ENCODE measurements at regions not wholly inside any gene's neighbourhood (a gene's known extent, or its start where the extent isn't known, plus 50 kb on each side); places are given as distances from the start of the nearest gene placed in this dataset.

GRCh38 chr7:67766906-67767410 is 770.3 kb downstream of the TYW1 start:
- no peak for TF ChIP-seq POLR2A (IDR thresholded peaks at IDR 0.05)
- no peak for TF ChIP-seq CTCF (IDR thresholded peaks at IDR 0.05)
- no peak for TF ChIP-seq EP300 (IDR thresholded peaks at IDR 0.05)
- TF ChIP-seq POLR2AphosphoS5 (IDR thresholded peaks at IDR 0.05), result no peak
